GM18951 (cell line): ENCODE measurements at regions not wholly inside any gene's neighbourhood (a gene's known extent, or its start where the extent isn't known, plus 50 kb on each side); places are given as distances from the start of the nearest gene placed in this dataset.

ENCODE experiments used
- POLR2A ChIP-seq: IDR thresholded peaks from 4 replicates; pipeline ENCODE4 v1.6.1; 2011; ENCODE audit warnings: mild to moderate bottlenecking; ENCODE audit not compliant: insufficient read length, insufficient read depth; ENCODE audit errors: extremely low read depth
- in situ Hi-C: fragments of 300-500 bp; cut with MboI; formaldehyde crosslinking; loops from one replicate; pipeline ENCODE4 v1.12.0; 2022; ENCODE audit warnings: low sequenced_read_pairs, mixed read lengths, inconsistent platforms; ENCODE audit not compliant: unreplicated experiment

DNA sequence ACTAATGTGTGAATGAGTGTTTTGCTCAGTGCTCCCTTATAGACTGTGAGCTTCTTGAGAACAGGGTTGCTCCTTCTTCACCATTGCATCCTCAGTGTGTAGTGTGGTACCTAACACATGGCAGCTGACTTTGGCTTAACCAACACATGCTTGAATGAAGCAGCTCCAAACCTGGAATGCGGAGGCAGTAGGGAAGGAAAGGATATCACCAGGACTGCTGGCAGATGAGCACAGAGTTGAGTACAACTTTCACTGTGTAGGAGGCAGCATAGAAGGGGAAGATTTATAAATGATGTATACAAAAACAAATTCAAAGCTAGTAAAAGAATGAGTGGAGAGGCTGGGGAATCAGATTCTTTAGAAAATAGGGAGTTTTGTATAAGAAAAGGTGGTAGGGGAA, 174.3 kb downstream of the SLIT2 start:
- in situ Hi-C loops, result loop anchor here (10.0 kb wide), 1 partner anchor 259 kb away; no protein-coding TSS in a partner anchor
- TF ChIP-seq POLR2A, result no peak

DNA sequence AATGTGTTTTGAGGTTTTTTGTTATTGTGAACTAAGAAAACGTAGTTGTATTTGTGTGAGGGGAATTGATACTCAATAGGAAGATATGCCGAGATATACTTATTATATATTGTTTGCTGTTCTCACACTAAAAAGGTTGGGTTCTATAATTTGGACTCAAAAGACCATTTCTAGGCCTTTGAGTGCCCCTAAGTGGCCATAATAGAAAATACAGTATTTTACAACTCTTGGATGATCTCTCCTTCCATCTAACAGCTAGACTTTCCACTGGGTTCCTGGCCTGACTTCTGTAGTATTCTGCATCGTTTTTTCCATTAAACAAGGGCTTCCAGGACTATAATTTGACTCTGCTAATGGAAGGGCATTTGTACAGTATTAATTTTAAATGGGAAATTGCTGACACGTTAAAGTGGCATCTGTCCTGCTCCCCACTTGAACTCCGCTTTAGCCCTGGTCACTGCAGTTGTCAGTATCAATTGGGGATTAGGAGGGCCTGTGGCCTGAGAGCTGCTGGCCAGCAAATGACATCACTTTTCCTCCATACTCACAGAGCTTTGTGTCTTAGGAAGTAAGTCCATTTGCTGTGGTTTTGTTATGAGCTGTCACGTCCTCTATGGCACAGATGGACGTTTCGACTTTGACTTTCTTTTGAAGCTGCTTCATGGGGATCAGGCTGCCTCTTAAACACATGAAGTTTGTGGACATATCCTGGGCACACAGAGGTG, 176.9 kb downstream of the SLIT2 start:
- in situ Hi-C loops, result loop anchor here (10.0 kb wide), 1 partner anchor 256 kb away; no protein-coding TSS in a partner anchor
- no peak for TF ChIP-seq POLR2A

DNA sequence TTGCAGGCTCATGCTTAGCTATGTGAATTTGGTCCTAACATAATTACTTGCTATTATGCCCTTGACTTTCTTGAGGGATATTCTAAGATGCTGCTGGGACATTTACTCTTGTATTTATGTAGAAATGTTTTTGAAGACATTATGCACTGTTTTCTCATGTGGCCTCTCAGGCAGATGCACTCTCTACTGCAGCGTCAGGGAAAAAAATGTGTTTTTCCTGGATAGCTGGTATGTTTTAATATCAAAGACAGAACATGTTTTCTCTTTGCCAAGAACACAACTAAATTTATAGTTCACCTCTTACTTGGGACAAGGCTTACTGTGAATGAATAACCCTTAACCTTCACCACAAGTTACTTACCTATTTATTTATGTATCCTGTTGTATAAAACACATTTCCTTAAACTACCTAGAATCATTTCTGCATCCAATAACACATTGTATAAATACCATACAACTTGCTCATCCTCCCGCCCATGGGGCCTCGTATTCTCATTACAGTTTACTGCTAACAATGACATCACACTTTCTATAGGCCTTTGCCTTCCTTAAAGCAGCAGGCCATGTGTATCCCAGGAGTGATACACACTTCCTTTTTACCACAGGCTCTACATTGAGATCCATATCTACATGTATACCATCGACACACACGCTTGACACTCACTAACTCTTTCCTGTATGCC, 178.7 kb downstream of the SLIT2 start:
- no peak for TF ChIP-seq POLR2A
- in situ Hi-C loops, result no loop called here

DNA sequence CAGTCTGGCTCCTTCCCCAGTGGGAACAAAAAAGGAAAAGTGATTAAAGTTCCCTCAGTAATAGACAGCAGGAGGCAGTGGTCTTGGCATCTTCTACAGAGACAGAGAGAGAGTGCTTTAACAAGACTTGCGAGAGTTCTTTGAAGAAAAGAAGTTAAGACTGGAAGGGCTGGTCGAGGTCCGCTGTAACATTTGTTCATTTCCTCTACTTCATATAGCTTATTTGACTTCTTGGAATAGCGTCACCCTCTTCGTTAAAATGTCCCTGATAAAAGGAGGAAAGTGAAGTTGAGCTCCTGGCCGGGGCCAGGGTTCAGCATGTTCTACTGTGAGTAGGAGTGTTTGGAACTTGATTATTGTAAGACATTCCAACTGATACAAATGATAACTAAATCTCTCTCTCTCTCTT, 179.8 kb downstream of the SLIT2 start:
- no peak for TF ChIP-seq POLR2A
- in situ Hi-C loops, result no loop called here

DNA sequence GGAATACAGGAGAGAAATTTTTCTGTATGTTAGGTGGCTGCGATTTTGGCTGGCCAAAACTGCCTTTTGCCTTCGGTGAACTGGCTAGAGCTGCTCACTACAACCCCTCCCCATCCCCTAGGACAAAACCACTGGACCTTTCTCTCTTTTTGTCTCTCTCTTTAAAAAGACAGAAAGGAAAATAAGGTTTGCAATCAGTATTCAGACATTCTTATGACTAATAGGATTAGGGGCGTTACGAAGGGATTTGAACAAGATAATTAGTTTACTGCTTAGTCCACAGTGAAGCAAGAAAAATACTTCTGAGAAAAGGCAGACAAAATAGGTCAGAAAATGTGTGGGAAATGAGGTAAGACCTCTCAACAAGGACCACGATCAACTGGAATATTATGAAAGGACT, 180.4 kb downstream of the SLIT2 start:
- in situ Hi-C loops, result no loop called here
- TF ChIP-seq POLR2A, result no peak

DNA sequence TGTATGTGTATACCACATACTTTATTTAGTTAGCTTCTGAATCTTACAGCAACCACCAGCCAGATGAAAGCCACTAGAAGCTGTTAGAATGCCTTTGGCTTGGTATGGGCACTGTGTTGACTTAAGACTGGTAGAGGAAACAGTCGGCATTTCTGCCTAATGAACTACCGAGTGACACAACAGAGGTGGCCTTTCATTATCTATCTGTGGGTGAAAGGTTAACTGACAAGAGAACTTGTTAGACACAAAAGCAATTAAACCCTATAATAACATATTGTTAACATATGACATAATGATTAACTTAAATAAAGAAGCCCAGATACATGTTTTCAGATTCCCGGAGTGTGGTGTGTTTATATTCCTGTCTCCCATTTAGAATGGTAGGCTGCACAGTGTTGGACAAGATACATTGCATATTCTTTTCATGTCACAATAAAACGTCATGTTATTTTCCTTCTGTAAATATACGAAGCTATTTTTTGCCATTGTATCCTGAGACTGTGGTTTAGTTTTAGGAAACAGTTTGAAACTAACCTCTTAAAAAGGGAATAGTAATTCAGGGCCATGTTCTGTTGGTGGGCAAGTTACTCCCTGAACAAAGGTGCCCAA, 181.5 kb downstream of the SLIT2 start:
- in situ Hi-C loops, result no loop called here
- no peak for TF ChIP-seq POLR2A

DNA sequence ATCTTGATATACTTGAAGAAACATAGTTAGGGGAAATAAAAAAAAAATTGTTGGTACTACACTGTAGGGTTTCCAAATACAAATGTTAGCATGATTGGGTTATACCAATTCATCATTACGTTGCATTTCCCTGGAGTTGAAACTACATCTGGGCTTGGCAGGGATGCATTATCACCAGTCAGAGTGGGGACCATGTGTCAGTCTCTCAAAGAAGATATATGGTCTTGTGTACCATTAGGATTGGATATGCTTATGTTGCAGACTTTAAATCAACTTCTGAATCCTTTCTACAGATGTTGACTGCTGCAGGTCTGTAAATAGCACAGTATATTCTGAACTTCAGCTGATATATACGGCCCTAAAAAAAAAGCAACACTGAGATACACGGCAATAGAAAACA, 188.5 kb downstream of the SLIT2 start:
- in situ Hi-C loops, result no loop called here
- TF ChIP-seq POLR2A, result no peak

DNA sequence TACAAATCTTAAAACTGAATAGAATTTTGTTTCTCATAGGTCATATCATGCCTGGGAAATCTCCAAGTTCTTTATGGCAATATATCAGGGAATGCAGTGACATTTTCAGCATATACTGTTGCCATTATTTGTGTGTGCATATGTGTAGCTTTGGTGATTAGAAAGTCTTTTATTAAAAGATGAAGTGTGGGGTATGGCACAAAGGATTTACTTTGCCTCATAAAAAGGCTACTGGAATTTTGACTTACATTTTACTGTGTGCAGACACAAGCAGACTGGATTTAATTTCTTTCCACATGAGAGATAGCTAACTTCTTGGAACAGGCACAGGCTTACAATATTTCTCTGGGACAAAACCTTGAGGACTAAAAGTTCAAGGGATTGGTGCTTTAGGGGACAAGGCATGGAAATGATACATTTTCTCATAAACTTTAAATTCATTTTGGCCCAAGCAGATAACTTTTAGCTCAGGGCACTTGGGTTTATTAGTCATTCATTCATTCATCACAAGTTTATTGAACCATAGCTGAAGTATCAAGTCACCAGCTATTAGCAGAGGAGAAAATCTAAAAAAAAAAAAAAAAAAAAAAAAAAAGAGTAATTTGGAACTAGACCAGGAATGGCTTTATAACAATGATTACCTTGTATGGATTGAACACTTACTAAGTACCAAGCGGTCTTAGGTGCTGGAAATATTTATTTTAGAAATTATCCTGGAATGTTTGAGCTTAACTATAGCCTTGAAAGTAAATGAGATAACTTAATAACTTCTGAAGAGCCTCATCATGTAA, 191.5 kb downstream of the SLIT2 start:
- in situ Hi-C loops, result no loop called here
- no peak for TF ChIP-seq POLR2A

DNA sequence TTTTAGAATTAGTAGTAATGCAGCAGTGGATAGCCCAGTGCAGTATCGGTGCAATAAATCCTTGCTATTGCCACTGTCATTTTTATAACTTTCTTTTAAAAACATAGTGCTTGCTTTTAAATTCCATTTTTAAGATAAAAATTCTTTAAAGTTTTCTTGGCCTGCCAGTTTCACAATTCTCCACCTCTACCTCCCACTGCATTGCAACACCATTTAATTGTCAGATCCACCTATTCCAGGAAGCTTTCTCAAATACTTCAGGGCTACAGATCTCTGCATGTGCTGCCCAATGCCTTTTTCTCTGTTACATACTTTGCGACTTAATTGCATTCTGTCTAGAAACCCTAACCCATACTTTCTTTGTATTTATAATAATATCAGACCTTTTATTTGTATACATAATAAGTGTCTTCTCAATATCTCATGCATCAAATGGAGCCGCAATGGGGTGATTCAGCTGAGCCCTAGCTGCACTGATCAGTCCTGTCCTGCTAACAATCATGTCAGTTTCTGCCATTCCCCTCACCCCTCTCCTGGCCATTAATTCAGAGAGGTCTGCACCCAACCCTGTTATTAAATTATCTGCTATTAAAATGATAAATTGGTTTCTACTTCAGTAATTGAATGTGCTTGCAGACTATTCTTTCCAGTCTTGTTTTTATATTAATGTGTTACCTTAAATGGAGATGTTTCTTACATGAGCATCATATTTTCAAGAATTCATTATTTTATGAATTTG, 193.1 kb downstream of the SLIT2 start:
- in situ Hi-C loops, result no loop called here
- TF ChIP-seq POLR2A, result no peak

DNA sequence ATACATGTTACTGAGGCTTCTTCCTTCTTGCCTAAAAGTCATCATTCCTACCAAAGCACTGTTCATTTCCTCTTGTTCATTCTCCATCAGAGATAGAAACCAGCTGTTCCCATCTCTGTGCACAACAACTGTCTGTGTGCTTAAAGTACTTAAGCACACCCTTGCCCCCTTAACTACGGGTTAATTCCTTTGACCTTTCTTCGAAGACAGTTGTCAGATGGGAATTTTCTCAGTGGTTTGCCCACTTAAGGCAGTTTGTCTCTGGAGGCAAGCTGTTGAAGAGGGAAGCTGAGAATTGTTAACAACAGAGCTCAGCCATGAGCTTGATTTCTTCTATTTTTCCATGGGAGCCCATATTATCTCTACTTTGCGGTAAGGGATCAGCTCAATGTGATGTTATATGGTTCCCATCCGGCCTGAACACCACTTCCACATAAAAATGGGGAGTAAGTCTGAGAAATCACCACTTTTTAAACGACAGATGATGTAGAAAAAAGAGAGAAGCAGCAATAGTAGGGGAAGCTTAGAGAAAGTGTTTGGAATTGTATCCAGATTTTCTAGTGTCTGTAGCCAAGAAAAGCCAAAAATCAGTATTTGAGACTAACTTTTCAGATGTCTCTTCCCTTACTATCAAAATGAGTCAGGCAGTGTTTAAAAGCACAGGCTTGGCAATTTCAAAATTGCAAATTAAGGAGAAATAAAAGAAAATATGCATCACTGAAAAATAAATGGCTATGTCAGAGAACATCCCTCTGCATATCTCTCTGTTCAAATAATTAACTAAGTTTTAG, 194.4 kb downstream of the SLIT2 start:
- in situ Hi-C loops, result no loop called here
- no peak for TF ChIP-seq POLR2A

DNA sequence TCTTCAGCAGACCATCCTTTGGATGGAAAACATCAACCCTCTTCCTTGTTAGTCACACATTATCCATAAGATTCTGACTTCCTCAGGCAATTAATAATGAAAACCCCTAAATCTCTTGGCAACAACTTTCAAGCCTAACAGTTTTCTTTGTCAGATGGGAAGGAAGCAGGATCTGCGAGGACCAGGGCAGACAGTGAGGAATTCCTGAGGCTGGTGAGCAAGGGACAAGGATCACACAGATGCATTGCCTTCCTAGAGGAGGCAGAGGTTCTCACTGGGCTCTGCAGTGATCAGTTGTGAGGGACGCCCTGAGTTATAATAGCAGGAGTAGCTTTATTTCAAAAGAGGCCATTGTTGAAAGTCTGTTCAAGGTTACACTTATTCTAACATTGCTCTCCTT, 195.4 kb downstream of the SLIT2 start:
- no peak for TF ChIP-seq POLR2A
- in situ Hi-C loops, result no loop called here

DNA sequence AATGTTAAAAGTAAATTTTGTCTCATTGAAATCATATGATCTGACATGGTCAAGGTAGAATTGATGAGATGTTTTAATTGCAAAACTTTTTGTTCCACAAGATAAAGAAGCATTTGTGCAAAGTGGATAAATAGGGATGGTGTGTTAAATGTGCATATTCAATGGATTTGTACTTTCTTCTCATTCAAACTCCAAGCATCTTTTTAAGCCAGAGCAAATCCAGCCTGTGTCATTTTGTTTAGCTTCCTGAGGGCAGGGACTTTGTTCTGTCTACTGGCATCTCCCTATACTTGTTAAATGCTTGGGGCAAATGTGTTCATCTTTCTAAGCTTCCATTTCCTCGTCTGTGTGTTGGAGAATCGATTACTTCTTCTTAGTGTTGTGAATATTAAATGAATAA, 200.3 kb downstream of the SLIT2 start:
- no peak for TF ChIP-seq POLR2A
- in situ Hi-C loops, result no loop called here
